Fibroblast of lung (primary cell): ENCODE measurements at regions not wholly inside any gene's neighbourhood (a gene's known extent, or its start where the extent isn't known, plus 50 kb on each side); places are given as distances from the start of the nearest gene placed in this dataset.
"Not testable (repeated sequence)": the region's sequence is repeated elsewhere in the genome, so short reads cannot be mapped to it uniquely, and the experiment has no call there.

Experiments used
- EZH2 ChIP-seq: IDR thresholded peaks from 2 replicates; pipeline ENCODE4 v1.5.1; 2012; ENCODE audit warnings: low read length, control low read depth, mild to moderate bottlenecking; ENCODE audit errors: missing control alignments
- TF ChIP-seq, protein P1 (sequence below), 2 donors: IDR thresholded peaks in 1 of 2; conservative IDR thresholded peaks in 1 of 2; 1 replicate in 1 of 2; 2 replicates in 1 of 2; pipeline ENCODE4 v1.5.1; 2011 to 2012; ENCODE audit warnings: low read length in 2 of 2, control low read depth in 1 of 2, inconsistent platforms in 1 of 2, low read depth in 1 of 2, mild to moderate bottlenecking in 1 of 2

DNA sequence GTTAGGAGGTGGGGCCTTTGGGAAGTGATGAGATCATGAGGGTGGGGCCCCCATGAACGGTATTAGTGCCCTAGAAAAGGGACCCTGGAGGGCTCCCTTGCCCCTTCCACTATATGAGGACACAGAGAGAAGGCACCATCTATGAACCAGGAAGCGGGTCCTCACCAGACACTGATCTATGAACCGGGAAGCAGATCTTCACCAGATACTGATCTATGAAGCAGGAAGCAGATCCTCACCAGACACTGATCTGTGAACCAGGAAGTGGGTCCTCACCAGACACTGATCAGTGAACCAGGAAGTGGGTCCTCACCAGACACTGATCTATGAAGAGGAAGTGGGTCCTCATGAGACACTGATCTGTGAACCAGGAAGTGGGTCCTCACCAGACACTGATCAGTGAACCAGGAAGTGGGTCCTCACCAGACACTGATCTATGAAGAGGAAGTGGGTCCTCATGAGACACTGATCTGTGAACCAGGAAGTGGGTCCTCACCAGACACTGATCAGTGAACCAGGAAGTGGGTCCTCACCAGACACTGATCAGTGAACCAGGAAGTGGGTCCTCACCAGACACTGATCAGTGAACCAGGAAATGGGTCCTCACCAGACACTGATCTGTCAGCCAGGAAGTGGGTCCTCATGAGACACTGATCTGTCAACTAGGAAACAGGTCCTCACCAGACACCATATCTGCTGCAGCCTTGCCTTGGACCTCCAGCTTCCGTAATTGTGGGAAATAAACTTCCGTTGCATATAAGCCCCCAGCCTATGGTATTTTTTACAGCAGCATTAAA is 316.1 kb downstream of the BRD1 start:
- TF ChIP-seq, protein P1, sequence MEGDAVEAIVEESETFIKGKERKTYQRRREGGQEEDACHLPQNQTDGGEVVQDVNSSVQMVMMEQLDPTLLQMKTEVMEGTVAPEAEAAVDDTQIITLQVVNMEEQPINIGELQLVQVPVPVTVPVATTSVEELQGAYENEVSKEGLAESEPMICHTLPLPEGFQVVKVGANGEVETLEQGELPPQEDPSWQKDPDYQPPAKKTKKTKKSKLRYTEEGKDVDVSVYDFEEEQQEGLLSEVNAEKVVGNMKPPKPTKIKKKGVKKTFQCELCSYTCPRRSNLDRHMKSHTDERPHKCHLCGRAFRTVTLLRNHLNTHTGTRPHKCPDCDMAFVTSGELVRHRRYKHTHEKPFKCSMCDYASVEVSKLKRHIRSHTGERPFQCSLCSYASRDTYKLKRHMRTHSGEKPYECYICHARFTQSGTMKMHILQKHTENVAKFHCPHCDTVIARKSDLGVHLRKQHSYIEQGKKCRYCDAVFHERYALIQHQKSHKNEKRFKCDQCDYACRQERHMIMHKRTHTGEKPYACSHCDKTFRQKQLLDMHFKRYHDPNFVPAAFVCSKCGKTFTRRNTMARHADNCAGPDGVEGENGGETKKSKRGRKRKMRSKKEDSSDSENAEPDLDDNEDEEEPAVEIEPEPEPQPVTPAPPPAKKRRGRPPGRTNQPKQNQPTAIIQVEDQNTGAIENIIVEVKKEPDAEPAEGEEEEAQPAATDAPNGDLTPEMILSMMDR (conservative IDR thresholded peaks at IDR 0.05 in 1 of 2, IDR thresholded peaks at IDR 0.05 in 1 of 2; ENCODE audit: low read depth in 1 of 2, low read length in 2 of 2), result not testable (repeated sequence)
- not testable (repeated sequence) for TF ChIP-seq EZH2
